ENCODE measurements at regions not wholly inside any gene's neighbourhood (a gene's known extent, or its start where the extent isn't known, plus 50 kb on each side); places are given as distances from the start of the nearest gene placed in this dataset.

GRCh38 chr1:181858135-181858534, 203.4 kb downstream of the ZNF648 start:
- intact Hi-C loops (cut with DNase I; ENCODE audit: low total_unique reads): no loop called here
- H3K4me3 ChIP-seq (ENCODE audit: low read depth, poor library complexity, severe bottlenecking): no peak overlapping the region
- no peak for DNase-seq (ENCODE audit: low spot score in 2 of 2)
- TF ChIP-seq CTCF (IDR thresholded peaks at IDR 0.05): no peak
- no peak for TF ChIP-seq POLR2A (IDR thresholded peaks at IDR 0.05)
- WGBS, 2 donors: 58 to 64% methylated on average over 4 of the region's 4 CpGs
